ENCODE measurements at regions not wholly inside any gene's neighbourhood (a gene's known extent, or its start where the extent isn't known, plus 50 kb on each side); places are given as distances from the start of the nearest gene placed in this dataset.
A peak's percentile ranks its signal among the peaks of the same experiment; 100 is the strongest.

DNA sequence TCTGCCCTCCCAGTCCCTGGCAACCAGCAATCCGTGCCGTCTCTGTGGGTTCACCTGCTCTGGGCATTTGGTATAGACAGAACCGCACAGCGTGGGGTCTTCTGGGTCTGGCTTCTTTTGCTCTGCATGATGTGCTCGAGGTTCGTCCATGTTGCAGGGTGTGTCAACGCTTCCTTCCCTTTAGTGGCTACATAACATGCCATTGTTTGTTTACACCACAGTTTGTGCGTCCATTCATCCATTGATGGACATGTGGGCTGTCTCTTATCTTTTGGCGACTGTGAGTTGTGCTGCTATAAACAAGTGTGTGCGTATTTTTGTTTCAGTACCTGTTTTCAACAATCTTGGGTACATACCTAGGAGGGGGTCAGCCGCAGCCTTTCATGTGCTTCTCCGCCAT is 149.5 kb upstream of the RPS6KA2 start:
- Histone ChIP-seq H3K27ac (replicated peaks; ENCODE audit: low read length) (no peak overlapping the region), H3K27me3 (ENCODE audit: control insufficient read depth in 3 of 3, insufficient read depth in 3 of 3, low read depth in 1 of 3, low read length in 3 of 3) (no peaks in the 10 kb centered on the region), H2BK5ac (ENCODE audit: low read length) (no peak overlapping the region), H3K4me1 (ENCODE audit: control insufficient read depth in 2 of 2, insufficient read depth in 1 of 2, low read depth in 1 of 2, low read length in 2 of 2) (no peaks in the 10 kb centered on the region), H2AK5ac (ENCODE audit: low read depth, low read length) (no peak overlapping the region), H3K9me3 (replicated peaks in 1 of 2; ENCODE audit: control insufficient read depth in 2 of 2, insufficient read depth in 1 of 2, low read depth in 1 of 2, low read length in 2 of 2) (no peaks in the 10 kb centered on the region), H3K4me3 (ENCODE audit: low read length in 2 of 2) (no peak overlapping the region), H3K9ac (ENCODE audit: low read depth, low read length, poor library complexity) (no peak overlapping the region), H3K4me2 (ENCODE audit: insufficient read depth, low read length, poor library complexity, severe bottlenecking) (no peak overlapping the region), H2BK15ac (ENCODE audit: low read length) (no peak overlapping the region), H3K36me3 (replicated peaks in 1 of 2; ENCODE audit: control insufficient read depth in 2 of 2, insufficient read depth in 2 of 2, low read length in 2 of 2) (no peaks in the 10 kb centered on the region), H4K8ac (ENCODE audit: low read depth, low read length) (no peak overlapping the region), H2BK12ac (ENCODE audit: low read length) (no peak overlapping the region), H4K91ac (ENCODE audit: low read depth, low read length, poor library complexity) (no peak overlapping the region), H3K18ac (ENCODE audit: low read length) (no peak overlapping the region), H3K14ac (ENCODE audit: low read length) (no peak overlapping the region), H2AFZ (ENCODE audit: low read length) (no peak overlapping the region), H3K23ac (ENCODE audit: low read depth, low read length, poor library complexity) (no peak overlapping the region), H3K4ac (ENCODE audit: low read length) (no peak overlapping the region), H3K79me1 (ENCODE audit: low read depth, low read length) (peaks cover 3% of the 10 kb centered on the region), H2BK120ac (ENCODE audit: low read depth, low read length) (no peak overlapping the region)
- no peak for DNase-seq (ENCODE audit: low spot score)
- WGBS, 2 donors (ENCODE audit: extremely low coverage in 2 of 2, insufficient read length in 2 of 2, insufficient replicate concordance in 1 of 2) = no CpG with 5 or more reads among the region's 12 CpGs

DNA sequence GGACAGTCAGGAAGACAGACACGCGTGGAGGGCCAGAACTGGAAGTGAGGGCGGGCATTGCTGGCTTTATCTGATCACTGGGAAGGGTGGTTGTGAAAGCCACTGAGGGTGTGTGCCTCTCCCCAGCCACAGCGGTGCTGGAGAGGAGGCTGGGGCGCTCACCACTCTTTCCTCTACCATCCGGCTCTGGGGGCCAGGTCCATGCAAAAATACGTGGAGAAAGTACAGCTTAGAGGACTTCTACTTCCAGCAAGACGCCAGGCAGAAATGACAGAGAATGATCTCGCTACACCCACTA is 148.8 kb upstream of the RPS6KA2 start:
- no peak overlapping the region for H2AFZ ChIP-seq (ENCODE audit: low read length)
- H3K4me3 ChIP-seq (ENCODE audit: low read length in 2 of 2) = no peak overlapping the region
- H3K4ac ChIP-seq (ENCODE audit: low read length) = no peak overlapping the region
- no peak overlapping the region for H4K8ac ChIP-seq (ENCODE audit: low read depth, low read length)
- peak overlapping the region; percentile 33 for H2AK5ac ChIP-seq (ENCODE audit: low read depth, low read length)
- H2BK12ac ChIP-seq (ENCODE audit: low read length) = no peak overlapping the region
- peaks cover 3% of the 10 kb centered on the region for H3K79me1 ChIP-seq (ENCODE audit: low read depth, low read length)
- no peak overlapping the region for H3K23ac ChIP-seq (ENCODE audit: low read depth, low read length, poor library complexity)
- H3K27ac ChIP-seq (replicated peaks; ENCODE audit: low read length) = no peak overlapping the region
- no peak overlapping the region for H2BK15ac ChIP-seq (ENCODE audit: low read length)
- no peaks in the 10 kb centered on the region for H3K36me3 ChIP-seq (replicated peaks in 1 of 2; ENCODE audit: control insufficient read depth in 2 of 2, insufficient read depth in 2 of 2, low read length in 2 of 2)
- no peak overlapping the region for H2BK120ac ChIP-seq (ENCODE audit: low read depth, low read length)
- H4K91ac ChIP-seq (ENCODE audit: low read depth, low read length, poor library complexity) = no peak overlapping the region
- H2BK5ac ChIP-seq (ENCODE audit: low read length) = no peak overlapping the region
- H3K14ac ChIP-seq (ENCODE audit: low read length) = no peak overlapping the region
- H3K18ac ChIP-seq (ENCODE audit: low read length) = no peak overlapping the region
- H3K4me1 ChIP-seq (ENCODE audit: control insufficient read depth in 2 of 2, insufficient read depth in 1 of 2, low read depth in 1 of 2, low read length in 2 of 2) = no peaks in the 10 kb centered on the region
- no peak overlapping the region for H3K4me2 ChIP-seq (ENCODE audit: insufficient read depth, low read length, poor library complexity, severe bottlenecking)
- no peaks in the 10 kb centered on the region for H3K9me3 ChIP-seq (replicated peaks in 1 of 2; ENCODE audit: control insufficient read depth in 2 of 2, insufficient read depth in 1 of 2, low read depth in 1 of 2, low read length in 2 of 2)
- WGBS, 2 donors (ENCODE audit: extremely low coverage in 2 of 2, insufficient read length in 2 of 2, insufficient replicate concordance in 1 of 2) = no CpG with 5 or more reads among the region's 9 CpGs
- no peak overlapping the region for H3K9ac ChIP-seq (ENCODE audit: low read depth, low read length, poor library complexity)
- no peaks in the 10 kb centered on the region for H3K27me3 ChIP-seq (ENCODE audit: control insufficient read depth in 3 of 3, insufficient read depth in 3 of 3, low read depth in 1 of 3, low read length in 3 of 3)
- no peak for DNase-seq (ENCODE audit: low spot score)

DNA sequence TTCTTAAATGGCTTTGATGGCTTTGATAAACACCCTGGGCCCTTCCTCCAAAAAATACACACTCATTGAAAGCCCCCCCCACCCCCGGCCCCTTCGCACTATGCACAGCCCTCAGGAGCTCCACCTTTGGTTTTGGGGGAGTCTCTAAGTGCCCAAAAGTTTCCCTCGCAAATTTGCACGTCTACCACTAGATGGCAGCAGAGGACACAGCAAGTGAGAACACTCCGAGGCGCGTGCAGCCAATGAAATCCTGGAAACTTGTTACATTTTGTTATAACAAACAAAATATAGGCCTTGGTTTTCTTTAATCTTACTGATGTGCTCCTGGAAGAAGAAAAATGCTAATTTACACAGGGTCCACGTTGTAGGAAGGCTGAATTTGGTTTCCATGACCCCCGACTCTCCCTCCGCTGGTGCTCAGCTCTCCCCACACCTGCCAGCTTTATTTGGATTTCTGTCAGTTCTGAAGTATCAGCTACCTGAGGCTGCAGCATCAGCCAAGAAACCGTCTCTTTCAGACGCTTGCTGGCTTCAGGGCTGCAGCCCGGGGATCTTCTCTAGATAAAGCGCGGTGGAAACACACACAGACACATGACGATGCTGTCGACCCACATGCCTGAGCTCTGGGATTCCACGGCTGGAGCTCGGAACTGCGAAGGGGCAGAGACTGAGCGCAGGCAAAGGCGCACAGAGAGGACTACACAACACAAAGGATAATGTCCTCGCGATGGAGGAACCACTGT is 148.3 kb upstream of the RPS6KA2 start:
- no peak overlapping the region for H3K18ac ChIP-seq (ENCODE audit: low read length)
- H2BK12ac ChIP-seq (ENCODE audit: low read length) = no peak overlapping the region
- H3K23ac ChIP-seq (ENCODE audit: low read depth, low read length, poor library complexity) = no peak overlapping the region
- H3K4ac ChIP-seq (ENCODE audit: low read length) = no peak overlapping the region
- peak overlapping the region; percentile 33 for H2AK5ac ChIP-seq (ENCODE audit: low read depth, low read length)
- H2BK120ac ChIP-seq (ENCODE audit: low read depth, low read length) = no peak overlapping the region
- H4K91ac ChIP-seq (ENCODE audit: low read depth, low read length, poor library complexity) = no peak overlapping the region
- no peak overlapping the region for H3K27ac ChIP-seq (replicated peaks; ENCODE audit: low read length)
- no peak overlapping the region for H2BK5ac ChIP-seq (ENCODE audit: low read length)
- H3K14ac ChIP-seq (ENCODE audit: low read length) = no peak overlapping the region
- H3K9me3 ChIP-seq (replicated peaks in 1 of 2; ENCODE audit: control insufficient read depth in 2 of 2, insufficient read depth in 1 of 2, low read depth in 1 of 2, low read length in 2 of 2) = no peaks in the 10 kb centered on the region
- DNase-seq (ENCODE audit: low spot score) = peak; percentile 82
- H3K27me3 ChIP-seq (ENCODE audit: control insufficient read depth in 3 of 3, insufficient read depth in 3 of 3, low read depth in 1 of 3, low read length in 3 of 3) = no peaks in the 10 kb centered on the region
- no peak overlapping the region for H2BK15ac ChIP-seq (ENCODE audit: low read length)
- no peak overlapping the region for H3K4me2 ChIP-seq (ENCODE audit: insufficient read depth, low read length, poor library complexity, severe bottlenecking)
- no peak overlapping the region for H2AFZ ChIP-seq (ENCODE audit: low read length)
- peaks cover 3% of the 10 kb centered on the region for H3K79me1 ChIP-seq (ENCODE audit: low read depth, low read length)
- H3K4me3 ChIP-seq (ENCODE audit: low read length in 2 of 2) = no peak overlapping the region
- H4K8ac ChIP-seq (ENCODE audit: low read depth, low read length) = no peak overlapping the region
- H3K36me3 ChIP-seq (replicated peaks in 1 of 2; ENCODE audit: control insufficient read depth in 2 of 2, insufficient read depth in 2 of 2, low read length in 2 of 2) = no peaks in the 10 kb centered on the region
- H3K9ac ChIP-seq (ENCODE audit: low read depth, low read length, poor library complexity) = no peak overlapping the region
- no peaks in the 10 kb centered on the region for H3K4me1 ChIP-seq (ENCODE audit: control insufficient read depth in 2 of 2, insufficient read depth in 1 of 2, low read depth in 1 of 2, low read length in 2 of 2)
- no CpG with 5 or more reads among the region's 24 CpGs for WGBS, 2 donors (ENCODE audit: extremely low coverage in 2 of 2, insufficient read length in 2 of 2, insufficient replicate concordance in 1 of 2)

DNA sequence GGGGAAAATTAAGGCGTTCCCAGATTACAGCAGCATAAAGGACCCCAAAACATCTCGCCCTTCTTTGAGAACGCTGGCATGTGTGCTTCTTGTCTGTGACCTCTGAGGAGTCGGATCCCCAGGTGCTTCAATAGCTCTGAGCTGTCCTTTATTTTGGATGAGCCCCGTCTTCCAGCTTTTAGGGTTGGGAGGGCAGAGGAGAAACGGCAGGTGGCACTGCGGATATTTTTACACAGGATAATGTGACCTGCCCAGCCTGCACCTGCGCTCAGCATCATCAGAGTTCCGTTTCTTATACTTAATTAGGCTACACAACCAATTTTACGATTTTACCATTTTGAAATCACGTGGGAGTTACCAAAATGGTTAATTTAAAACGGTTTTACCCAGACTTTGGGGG is 147.7 kb upstream of the RPS6KA2 start:
- Histone ChIP-seq H3K27me3 (ENCODE audit: control insufficient read depth in 3 of 3, insufficient read depth in 3 of 3, low read depth in 1 of 3, low read length in 3 of 3) (no peaks in the 10 kb centered on the region), H2AK5ac (ENCODE audit: low read depth, low read length) (no peak overlapping the region), H3K79me1 (ENCODE audit: low read depth, low read length) (no peaks in the 10 kb centered on the region), H3K4me3 (ENCODE audit: low read length in 2 of 2) (no peak overlapping the region), H3K4me1 (ENCODE audit: control insufficient read depth in 2 of 2, insufficient read depth in 1 of 2, low read depth in 1 of 2, low read length in 2 of 2) (no peaks in the 10 kb centered on the region), H3K18ac (ENCODE audit: low read length) (no peak overlapping the region), H2BK5ac (ENCODE audit: low read length) (no peak overlapping the region), H3K14ac (ENCODE audit: low read length) (no peak overlapping the region), H3K36me3 (replicated peaks in 1 of 2; ENCODE audit: control insufficient read depth in 2 of 2, insufficient read depth in 2 of 2, low read length in 2 of 2) (no peaks in the 10 kb centered on the region), H3K23ac (ENCODE audit: low read depth, low read length, poor library complexity) (no peak overlapping the region), H4K91ac (ENCODE audit: low read depth, low read length, poor library complexity) (no peak overlapping the region), H3K9ac (ENCODE audit: low read depth, low read length, poor library complexity) (no peak overlapping the region), H3K27ac (replicated peaks; ENCODE audit: low read length) (no peak overlapping the region), H2BK15ac (ENCODE audit: low read length) (no peak overlapping the region), H2BK120ac (ENCODE audit: low read depth, low read length) (no peak overlapping the region), H4K8ac (ENCODE audit: low read depth, low read length) (no peak overlapping the region), H2BK12ac (ENCODE audit: low read length) (no peak overlapping the region), H3K4ac (ENCODE audit: low read length) (no peak overlapping the region), H3K4me2 (ENCODE audit: insufficient read depth, low read length, poor library complexity, severe bottlenecking) (no peak overlapping the region), H2AFZ (ENCODE audit: low read length) (no peak overlapping the region), H3K9me3 (replicated peaks in 1 of 2; ENCODE audit: control insufficient read depth in 2 of 2, insufficient read depth in 1 of 2, low read depth in 1 of 2, low read length in 2 of 2) (no peaks in the 10 kb centered on the region)
- WGBS, 2 donors (ENCODE audit: extremely low coverage in 2 of 2, insufficient read length in 2 of 2, insufficient replicate concordance in 1 of 2) = no CpG with 5 or more reads among the region's 12 CpGs
- no peak for DNase-seq (ENCODE audit: low spot score)
